ENCODE measurements at regions not wholly inside any gene's neighbourhood (a gene's known extent, or its start where the extent isn't known, plus 50 kb on each side); places are given as distances from the start of the nearest gene placed in this dataset.

- no peak for TF ChIP-seq CTCF (IDR thresholded peaks at IDR 0.05; ENCODE audit: low read depth, low read length, missing control alignments)
- no peak overlapping the region for H3K4me3 ChIP-seq (ENCODE audit: low read depth, low read length)
- DNase-seq (ENCODE audit: low read depth): no peak
Observed at GRCh38 chr2:215531284-215531683, 95.4 kb upstream of the FN1 start.

GRCh38 chr2:215530191-215530968 lies 94.5 kb upstream of the FN1 start:
- no peak overlapping the region for H3K4me3 ChIP-seq (ENCODE audit: low read depth, low read length)
- TF ChIP-seq CTCF (IDR thresholded peaks at IDR 0.05; ENCODE audit: low read depth, low read length, missing control alignments): no peak
- no peak for DNase-seq (ENCODE audit: low read depth)

- DNase-seq (ENCODE audit: low read depth): no peak
- no peak for TF ChIP-seq CTCF (IDR thresholded peaks at IDR 0.05; ENCODE audit: low read depth, low read length, missing control alignments)
- H3K4me3 ChIP-seq (ENCODE audit: low read depth, low read length): no peak overlapping the region
Observed at GRCh38 chr2:215529271-215529670, 93.4 kb upstream of the FN1 start.

GRCh38 chr2:215528555-215528954 lies 92.7 kb upstream of the FN1 start:
- DNase-seq (ENCODE audit: low read depth): no peak
- no peak for TF ChIP-seq CTCF (IDR thresholded peaks at IDR 0.05; ENCODE audit: low read depth, low read length, missing control alignments)
- H3K4me3 ChIP-seq (ENCODE audit: low read depth, low read length): no peak overlapping the region

GRCh38 chr2:215527736-215528135 lies 91.9 kb upstream of the FN1 start:
- DNase-seq (ENCODE audit: low read depth): no peak
- TF ChIP-seq CTCF (IDR thresholded peaks at IDR 0.05; ENCODE audit: low read depth, low read length, missing control alignments): no peak
- no peak overlapping the region for H3K4me3 ChIP-seq (ENCODE audit: low read depth, low read length)

GRCh38 chr2:215526341-215526740 lies 90.5 kb upstream of the FN1 start:
- DNase-seq (ENCODE audit: low read depth): no peak

More at GRCh38 chr2:215526341-215526740, 90.5 kb upstream of the FN1 start:
- no peak for TF ChIP-seq CTCF (IDR thresholded peaks at IDR 0.05; ENCODE audit: low read depth, low read length, missing control alignments)
- H3K4me3 ChIP-seq (ENCODE audit: low read depth, low read length): no peak overlapping the region

All from GM12864 (cell line).